Spleen (tissue), 11 donors: ENCODE measurements at regions not wholly inside any gene's neighbourhood (a gene's known extent, or its start where the extent isn't known, plus 50 kb on each side); places are given as distances from the start of the nearest gene placed in this dataset.

Experiments
- DNase-seq: peaks from one replicate; pipeline ENCODE4 v3.0.0-alpha.2; 2020
- H3K27ac ChIP-seq, 8 donors: fragments of 200-600 bp; sonication (generic) in 7 of 8; 1 replicate in 4 of 8; 2 replicates in 4 of 8; pipeline versions ENCODE4 v1.5.0 to v1.8.0; 2016 to 2021; ENCODE audit warnings: inconsistent platforms in 4 of 8, mild to moderate bottlenecking in 4 of 8, moderate library complexity in 1 of 8
- H3K27me3 ChIP-seq, 7 donors: fragments of 200-600 bp; sonication (generic) in 6 of 7; replicated peaks in 1 of 7; 1 replicate in 4 of 7; 2 replicates in 3 of 7; pipeline versions ENCODE4 v1.5.0 to v1.8.0; 2016 to 2021; ENCODE audit warnings: inconsistent platforms in 3 of 7, mild to moderate bottlenecking in 1 of 7
- H3K36me3 ChIP-seq, 6 donors: fragments of 200-600 bp; sonication (generic) in 5 of 6; 1 replicate in 4 of 6; 2 replicates in 2 of 6; pipeline versions ENCODE4 v1.5.0 to v1.8.0; 2016 to 2021; ENCODE audit warnings: inconsistent platforms in 2 of 6
- H3K4me1 ChIP-seq, 6 donors: fragments of 200-600 bp; sonication (generic) in 5 of 6; 1 replicate in 3 of 6; 2 replicates in 3 of 6; pipeline versions ENCODE4 v1.5.0 to v1.8.0; 2016 to 2021; ENCODE audit warnings: inconsistent platforms in 3 of 6
- H3K4me3 ChIP-seq, 8 donors: fragments of 200-600 bp; sonication (generic) in 7 of 8; 1 replicate in 4 of 8; 2 replicates in 4 of 8; pipeline versions ENCODE4 v1.5.0 to v1.8.0; 2016 to 2021; ENCODE audit warnings: inconsistent platforms in 4 of 8, mild to moderate bottlenecking in 4 of 8, moderate library complexity in 2 of 8
- H3K9me3 ChIP-seq, 8 donors: fragments of 200-600 bp; sonication (generic) in 7 of 8; 1 replicate in 4 of 8; 2 replicates in 4 of 8; pipeline versions ENCODE4 v1.5.0 to v1.8.0; 2016 to 2021; ENCODE audit warnings: inconsistent platforms in 4 of 8
- POLR2A ChIP-seq, 3 donors: fragments of 450-650 bp; IDR thresholded peaks; one replicate each; pipeline ENCODE4 v1.5.1; 2017; ENCODE audit warnings: antibody characterized with exemption in 3 of 3, mild to moderate bottlenecking in 1 of 3
- POLR2AphosphoS5 ChIP-seq, 3 donors: sonication (generic); formaldehyde crosslinking; IDR thresholded peaks; one replicate each; pipeline ENCODE4 v1.5.1; 2017; ENCODE audit warnings: antibody characterized with exemption in 3 of 3
- WGBS, 5 donors: extraction: QIAGEN DNeasy Blood & Tissue Kit in 3 of 5; methylation state at CpG; one replicate each; pipeline versions ENCODE4 v1.1.5 to v1.1.7; 2013 to 2018; 5-methylcytosine and 5-hydroxymethylcytosine counted together
- intact Hi-C: fragments of 100-400 bp; cut with DNase I; formaldehyde crosslinking; loops from one replicate; pipeline ENCODE4 v1.15.0; 2023; ENCODE audit warnings: low total_unique reads
- TF ChIP-seq, protein P1 (sequence below), 11 experiments: fragments of 200-600 bp in 7 of 11; fragments of 450-650 bp in 4 of 11; sonication (generic) in 4 of 11; IDR thresholded peaks in 8 of 11; conservative IDR thresholded peaks in 3 of 11; 1 replicate in 7 of 11; 2 replicates in 4 of 11; pipeline versions ENCODE4 v1.4.0 to v1.8.0; 2016 to 2021; ENCODE audit warnings: antibody characterized with exemption in 11 of 11, inconsistent platforms in 4 of 11, mild to moderate bottlenecking in 1 of 11
- donor health status: healthy with polysubstance abuse.
- donor health status: DM: no; HTN: no; CAD: no; lungs with moderate emphysema.
- donor health status: DM: no; HTN: no; CAD: no.
- donor health status: Bipolar disorder and iron deficiency.
- donor health status: healthy.
- donor health status: DM: no; HTN: no; CAD: no.
- donor health status: DM: yes; HTN: yes; CAD: no.

DNA sequence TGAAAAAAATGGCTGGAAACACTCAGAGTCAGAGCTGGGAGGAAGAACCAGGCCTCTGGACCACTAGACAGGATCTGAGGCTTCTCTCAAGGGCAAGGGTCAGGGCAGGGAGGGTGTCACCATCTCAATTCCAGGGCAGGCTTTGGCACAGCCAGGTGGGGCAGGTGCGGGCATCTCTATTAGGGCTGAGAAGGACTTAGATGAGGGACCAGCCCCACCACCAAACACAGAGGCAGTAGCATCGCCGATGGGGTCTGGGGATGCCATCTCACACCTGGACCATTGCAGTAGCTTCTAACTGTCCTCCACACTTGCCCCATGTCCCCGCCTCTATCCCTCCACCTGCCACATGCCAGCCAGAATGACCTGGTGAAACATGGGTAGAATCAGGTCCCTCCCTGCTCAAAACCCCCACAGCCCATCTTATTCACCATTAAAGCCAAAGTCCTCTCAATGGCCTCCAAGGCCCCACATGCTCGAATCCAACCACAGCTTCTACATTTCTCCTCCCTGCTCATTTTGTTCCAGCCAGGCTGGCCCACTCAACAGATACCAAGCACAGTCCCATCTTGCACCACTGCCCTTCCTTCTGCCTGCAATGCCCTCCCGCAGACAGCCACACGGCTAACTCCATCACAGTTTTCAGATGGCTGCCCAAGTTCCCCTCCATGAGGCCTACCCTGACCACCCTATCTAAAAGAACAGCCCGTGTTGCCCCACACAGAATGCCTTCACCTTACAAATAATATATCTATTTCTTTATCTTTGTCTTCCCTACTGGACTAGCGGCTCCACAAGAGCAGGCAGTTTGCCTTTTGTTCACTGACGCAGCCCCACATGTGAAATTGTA, 177.4 kb downstream of the SMAD2 start:
- WGBS, 5 donors: 85 to 93% (median 91%) methylated on average over 8 to 10 of the region's 10 CpGs
- H3K4me1 ChIP-seq: peaks cover 0 to 12% (median 9%) of the 10 kb centered on the region in 6 donors
- intact Hi-C loops: no loop called here
- H3K9me3 ChIP-seq: no peaks in the 10 kb centered on the region
- no peak overlapping the region for H3K4me3 ChIP-seq
- no peaks in the 10 kb centered on the region for H3K36me3 ChIP-seq
- no peak for DNase-seq
- peaks cover 0 to 47% (median 8%) of the 10 kb centered on the region in 7 donors for H3K27me3 ChIP-seq
- TF ChIP-seq POLR2A (IDR thresholded peaks at IDR 0.05) (no peak), POLR2AphosphoS5 (IDR thresholded peaks at IDR 0.05) (no peak)
- TF ChIP-seq, protein P1, sequence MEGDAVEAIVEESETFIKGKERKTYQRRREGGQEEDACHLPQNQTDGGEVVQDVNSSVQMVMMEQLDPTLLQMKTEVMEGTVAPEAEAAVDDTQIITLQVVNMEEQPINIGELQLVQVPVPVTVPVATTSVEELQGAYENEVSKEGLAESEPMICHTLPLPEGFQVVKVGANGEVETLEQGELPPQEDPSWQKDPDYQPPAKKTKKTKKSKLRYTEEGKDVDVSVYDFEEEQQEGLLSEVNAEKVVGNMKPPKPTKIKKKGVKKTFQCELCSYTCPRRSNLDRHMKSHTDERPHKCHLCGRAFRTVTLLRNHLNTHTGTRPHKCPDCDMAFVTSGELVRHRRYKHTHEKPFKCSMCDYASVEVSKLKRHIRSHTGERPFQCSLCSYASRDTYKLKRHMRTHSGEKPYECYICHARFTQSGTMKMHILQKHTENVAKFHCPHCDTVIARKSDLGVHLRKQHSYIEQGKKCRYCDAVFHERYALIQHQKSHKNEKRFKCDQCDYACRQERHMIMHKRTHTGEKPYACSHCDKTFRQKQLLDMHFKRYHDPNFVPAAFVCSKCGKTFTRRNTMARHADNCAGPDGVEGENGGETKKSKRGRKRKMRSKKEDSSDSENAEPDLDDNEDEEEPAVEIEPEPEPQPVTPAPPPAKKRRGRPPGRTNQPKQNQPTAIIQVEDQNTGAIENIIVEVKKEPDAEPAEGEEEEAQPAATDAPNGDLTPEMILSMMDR (IDR thresholded peaks at IDR 0.05 in 8 of 11, conservative IDR thresholded peaks at IDR 0.05 in 3 of 11): no peak
- no peak overlapping the region for H3K27ac ChIP-seq

DNA sequence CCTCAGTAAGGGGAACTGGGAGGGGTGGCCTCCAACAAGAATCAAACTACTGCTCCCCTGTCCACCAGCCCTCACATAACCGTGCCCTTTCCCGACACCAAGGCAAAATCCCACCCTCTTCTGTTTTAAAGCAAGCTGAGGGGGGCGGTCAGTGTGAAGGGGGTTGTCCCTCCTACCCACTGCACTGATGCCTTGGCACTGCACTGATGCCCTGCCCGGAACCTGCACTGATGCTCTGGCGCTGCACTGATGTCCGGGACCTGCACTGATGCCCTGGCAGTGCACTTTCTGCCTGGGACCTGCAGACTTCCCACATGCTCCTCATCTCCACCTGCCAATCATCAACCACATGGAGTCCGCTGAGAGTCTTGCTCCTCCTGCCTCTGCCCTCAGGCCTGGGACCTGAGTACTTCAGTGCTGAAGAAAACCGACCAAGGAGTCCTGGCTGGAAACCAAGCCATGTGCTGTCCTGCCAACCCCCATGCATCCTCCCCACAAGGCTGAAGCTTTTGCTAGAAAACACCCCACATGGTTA, 179.5 kb downstream of the SMAD2 start:
- TF ChIP-seq POLR2AphosphoS5 (IDR thresholded peaks at IDR 0.05) (no peak), POLR2A (IDR thresholded peaks at IDR 0.05) (no peak)
- TF ChIP-seq, protein P1 (IDR thresholded peaks at IDR 0.05 in 8 of 11, conservative IDR thresholded peaks at IDR 0.05 in 3 of 11): no peak
- Histone ChIP-seq H3K27ac (no peak overlapping the region), H3K36me3 (no peaks in the 10 kb centered on the region), H3K9me3 (no peaks in the 10 kb centered on the region), H3K27me3 (peaks cover 0 to 46% (median 8%) of the 10 kb centered on the region in 7 donors), H3K4me1 (peaks cover 0 to 12% (median 9%) of the 10 kb centered on the region in 6 donors), H3K4me3 (no peak overlapping the region)
- DNase-seq: no peak
- 82 to 91% (median 84%) methylated on average over 8 of the region's 8 CpGs for WGBS, 5 donors
- intact Hi-C loops: no loop called here

DNA sequence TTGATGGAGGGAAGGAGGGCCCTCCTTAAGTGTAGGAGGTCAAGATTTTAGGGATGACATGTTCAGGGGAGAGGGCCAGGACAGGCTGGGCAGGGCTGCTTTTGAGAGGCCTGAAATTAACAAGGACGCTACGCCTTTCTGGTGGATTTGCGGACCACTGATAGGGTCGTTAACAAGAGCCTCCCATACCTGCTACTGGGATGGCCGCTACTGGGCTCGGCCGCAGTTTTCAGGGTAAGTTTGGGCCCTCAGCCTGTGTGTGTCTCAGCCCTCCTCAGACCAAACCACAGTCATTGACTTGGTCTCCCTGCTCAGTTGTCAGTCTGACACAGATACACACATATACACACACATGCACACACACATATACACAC, 180.9 kb downstream of the SMAD2 start:
- H3K9me3 ChIP-seq: no peaks in the 10 kb centered on the region
- no peak overlapping the region for H3K4me3 ChIP-seq
- intact Hi-C loops: loop anchor here (5.0 to 10.0 kb wide), 2 partner anchors 532 to 645 kb away; no protein-coding TSS in a partner anchor
- DNase-seq: no peak
- no peak overlapping the region for H3K27ac ChIP-seq
- H3K4me1 ChIP-seq: peaks cover 0 to 12% (median 9%) of the 10 kb centered on the region in 6 donors
- H3K36me3 ChIP-seq: no peaks in the 10 kb centered on the region
- TF ChIP-seq, protein P1 (IDR thresholded peaks at IDR 0.05 in 8 of 11, conservative IDR thresholded peaks at IDR 0.05 in 3 of 11): no peak
- TF ChIP-seq POLR2AphosphoS5 (IDR thresholded peaks at IDR 0.05) (no peak), POLR2A (IDR thresholded peaks at IDR 0.05) (no peak)
- peaks cover 0 to 35% (median 8%) of the 10 kb centered on the region in 7 donors for H3K27me3 ChIP-seq
- WGBS, 5 donors: 83 to 93% (median 91%) methylated on average over 7 of the region's 7 CpGs
